H1 (cell line): ENCODE measurements at regions not wholly inside any gene's neighbourhood (a gene's known extent, or its start where the extent isn't known, plus 50 kb on each side); places are given as distances from the start of the nearest gene placed in this dataset.
A peak's percentile ranks its signal among the peaks of the same experiment; 100 is the strongest.

ENCODE experiments used
- CTCF ChIA-PET: fragments of 300-600 bp; sonication (Branson Sonifier 250); formaldehyde crosslinking; loops from one replicate; lab custom pipeline; 2021; ENCODE audit not compliant: partially characterized antibody; lab: Charles Lee
- POLR2A ChIA-PET: fragments of 300-600 bp; sonication (Branson Sonifier 250); formaldehyde crosslinking; loops from one replicate; lab custom pipeline; 2021; ENCODE audit warnings: inconsistent platforms; ENCODE audit not compliant: partially characterized antibody; lab: Charles Lee
- DNase-seq, 2 experiments: peaks; one replicate each; pipeline versions ENCODE4 v3.0.0 to v3.0.0-alpha.2; 2010 to 2022; ENCODE audit warnings: low spot score in 2 of 2, low read depth in 1 of 2, mixed read lengths in 1 of 2
- FAIRE-seq: peaks from 2 replicates; lab custom pipeline; 2011; peaks lifted over from hg19 to GRCh38; lab: Jason Lieb, UNC
- H2AFZ ChIP-seq: 2 replicates; pipeline ENCODE4 v1.8.1; 2012; ENCODE audit warnings: low read length, inconsistent platforms
- H2AK5ac ChIP-seq: 2 replicates; pipeline ENCODE4 v1.6.1; 2013; ENCODE audit warnings: low read depth, low read length
- H2BK120ac ChIP-seq: replicated peaks from 2 replicates; pipeline ENCODE3; 2013; ENCODE audit warnings: low read depth, low read length, inconsistent platforms
- H2BK12ac ChIP-seq: 2 replicates; pipeline ENCODE4 v1.6.1; 2013; ENCODE audit warnings: low read depth, low read length
- H2BK15ac ChIP-seq: 2 replicates; pipeline ENCODE4 v1.6.1; 2013; ENCODE audit warnings: low read length
- H2BK20ac ChIP-seq: 2 replicates; pipeline ENCODE4 v1.6.1; 2013; ENCODE audit warnings: low read length
- H2BK5ac ChIP-seq: 2 replicates; pipeline ENCODE4 v1.6.1; 2013; ENCODE audit warnings: low read depth, low read length
- H3K14ac ChIP-seq: 2 replicates; pipeline ENCODE4 v1.6.1; 2013; ENCODE audit warnings: inconsistent platforms; ENCODE audit not compliant: insufficient read length
- H3K18ac ChIP-seq: 2 replicates; pipeline ENCODE4 v1.6.1; 2013; ENCODE audit warnings: low read length; ENCODE audit errors: extremely low read depth
- H3K23ac ChIP-seq: 2 replicates; pipeline ENCODE4 v1.6.1; 2013; ENCODE audit warnings: inconsistent platforms; ENCODE audit not compliant: insufficient read length
- H3K23me2 ChIP-seq: 2 replicates; pipeline ENCODE4 v1.6.1; 2013; ENCODE audit warnings: low read depth, low read length
- H3K27ac ChIP-seq: 2 replicates; pipeline ENCODE4 v1.6.1; 2011; ENCODE audit warnings: low read depth, low read length, inconsistent platforms
- H3K27me3 ChIP-seq, 4 experiments: replicated peaks in 1 of 4; 1 replicate in 1 of 4; 2 replicates in 3 of 4; pipeline versions ENCODE4 v1.6.1 to v1.8.1; 2011 to 2013; ENCODE audit warnings: low read length in 3 of 4, mild to moderate bottlenecking in 3 of 4, inconsistent platforms in 2 of 4, mixed read lengths in 2 of 4, moderate library complexity in 1 of 4; ENCODE audit not compliant: control insufficient read depth in 3 of 4, insufficient read depth in 3 of 4; ENCODE audit errors: extremely low read depth in 1 of 4
- H3K36me3 ChIP-seq, 4 experiments: 2 replicates each; pipeline versions ENCODE4 v1.6.1 to v1.8.1; 2011 to 2013; ENCODE audit warnings: mild to moderate bottlenecking in 4 of 4, low read length in 3 of 4, moderate library complexity in 2 of 4, control low read depth in 1 of 4, inconsistent platforms in 1 of 4; ENCODE audit not compliant: insufficient read depth in 4 of 4, control insufficient read depth in 2 of 4
- H3K4ac ChIP-seq: replicated peaks from 2 replicates; pipeline ENCODE3; 2013; ENCODE audit warnings: low read length, low read depth, mixed read lengths, inconsistent platforms; ENCODE audit not compliant: insufficient read length
- H3K4me1 ChIP-seq, 4 experiments: replicated peaks in 1 of 4; 1 replicate in 1 of 4; 2 replicates in 3 of 4; pipeline versions ENCODE4 v1.6.1 to v1.8.1; 2011 to 2013; ENCODE audit warnings: low read length in 3 of 4, inconsistent platforms in 2 of 4, mixed read lengths in 1 of 4; ENCODE audit not compliant: insufficient read depth in 4 of 4, control insufficient read depth in 3 of 4
- H3K4me2 ChIP-seq, 2 experiments: 2 replicates each; pipeline versions ENCODE4 v1.6.1 to v1.8.1; 2011 to 2013; ENCODE audit warnings: low read depth in 2 of 2, low read length in 2 of 2, control low read depth in 1 of 2, inconsistent platforms in 1 of 2, mild to moderate bottlenecking in 1 of 2; ENCODE audit not compliant: insufficient read depth in 1 of 2
- H3K4me3 ChIP-seq, 4 experiments: fragments of 200-600, 300-600 bp in 1 of 4; sonication (generic), shearing (Covaris generic), sonication (Bioruptor Twin) in 1 of 4; 2 replicates each; pipeline versions ENCODE4 v1.5.1 to v1.8.1; 2011 to 2016; ENCODE audit warnings: low read length in 4 of 4, low read depth in 3 of 4, control low read depth in 2 of 4, inconsistent platforms in 2 of 4, mild to moderate bottlenecking in 2 of 4, mixed read lengths in 1 of 4, moderate library complexity in 1 of 4; ENCODE audit not compliant: insufficient read depth in 2 of 4; ENCODE audit errors: extremely low read depth in 1 of 4
- H3K56ac ChIP-seq: replicated peaks from 2 replicates; pipeline ENCODE3; 2013; ENCODE audit warnings: low read depth, mild to moderate bottlenecking, mixed read lengths, low read length, inconsistent platforms; ENCODE audit not compliant: insufficient read length
- H3K79me1 ChIP-seq: 2 replicates; pipeline ENCODE4 v1.6.1; 2013; ENCODE audit warnings: low read depth, low read length, control low read depth
- H3K79me2 ChIP-seq, 2 experiments: 2 replicates each; pipeline versions ENCODE4 v1.6.1 to v1.8.1; 2012 to 2013; ENCODE audit warnings: low read length in 2 of 2, mild to moderate bottlenecking in 2 of 2, inconsistent platforms in 1 of 2; ENCODE audit not compliant: insufficient read depth in 2 of 2, control insufficient read depth in 1 of 2
- H3K9ac ChIP-seq, 4 experiments: replicated peaks in 1 of 4; 1 replicate in 1 of 4; 2 replicates in 3 of 4; pipeline versions ENCODE4 v1.6.1 to v1.8.1; 2011 to 2013; ENCODE audit warnings: low read depth in 3 of 4, low read length in 3 of 4, control low read depth in 2 of 4, mild to moderate bottlenecking in 2 of 4, moderate library complexity in 2 of 4, inconsistent platforms in 1 of 4; ENCODE audit errors: extremely low read depth in 1 of 4
- H3K9me3 ChIP-seq, 2 experiments: 2 replicates each; pipeline versions ENCODE4 v1.6.1 to v1.8.1; 2012 to 2013; ENCODE audit warnings: mild to moderate bottlenecking in 2 of 2, moderate library complexity in 2 of 2, control low read depth in 1 of 2, inconsistent platforms in 1 of 2, low read depth in 1 of 2, low read length in 1 of 2, mixed read lengths in 1 of 2; ENCODE audit not compliant: insufficient read depth in 2 of 2
- H4K20me1 ChIP-seq, 2 experiments: replicated peaks in 1 of 2; 2 replicates each; pipeline versions ENCODE3 to v1.8.1; 2011 to 2013; ENCODE audit warnings: inconsistent platforms in 2 of 2, low read length in 2 of 2, mild to moderate bottlenecking in 1 of 2; ENCODE audit not compliant: insufficient read depth in 2 of 2, control insufficient read depth in 1 of 2
- H4K5ac ChIP-seq: 2 replicates; pipeline ENCODE4 v1.6.1; 2013; ENCODE audit warnings: low read length, low read depth, mixed read lengths, inconsistent platforms; ENCODE audit not compliant: insufficient read length
- H4K8ac ChIP-seq: 2 replicates; pipeline ENCODE4 v1.8.0; 2013; ENCODE audit warnings: mild to moderate bottlenecking, moderate library complexity, low read length, inconsistent platforms; ENCODE audit not compliant: insufficient read depth; ENCODE audit errors: extremely low read depth
- H4K91ac ChIP-seq: replicated peaks from 2 replicates; pipeline ENCODE3; 2013; ENCODE audit warnings: low read length, mixed read lengths, inconsistent platforms; ENCODE audit not compliant: insufficient read length
- ASH2L ChIP-seq: fragments of 200-600, 300-600 bp; sonication (generic); IDR thresholded peaks from one replicate; pipeline ENCODE4 v1.7.1; 2017; ENCODE audit warnings: low read length
- BRCA1 ChIP-seq: IDR thresholded peaks from 2 replicates; pipeline ENCODE4 v1.6.1; 2012; ENCODE audit warnings: low read depth, low read length, improper control_type of control experiment
- CHD2 ChIP-seq: IDR thresholded peaks from 2 replicates; pipeline ENCODE4 v1.6.1; 2012; ENCODE audit warnings: low read length, improper control_type of control experiment
- HDAC2 ChIP-seq, 2 experiments: fragments of 300-600 bp in 1 of 2; sonication (generic) in 1 of 2; IDR thresholded peaks; 2 replicates each; pipeline ENCODE4 v1.6.1; 2011 to 2012; ENCODE audit warnings: low read depth in 2 of 2, low read length in 2 of 2, mild to moderate bottlenecking in 2 of 2, moderate library complexity in 2 of 2, borderline replicate concordance in 1 of 2, inconsistent platforms in 1 of 2
- JUN ChIP-seq: IDR thresholded peaks from 2 replicates; pipeline ENCODE4 v1.6.1; 2011; ENCODE audit warnings: low read depth, mild to moderate bottlenecking, improper control_type of control experiment, low read length
- KDM1A ChIP-seq: fragments of 200-600, 300-600 bp; sonication (generic); IDR thresholded peaks from 2 replicates; pipeline ENCODE4 v1.7.1; 2016; ENCODE audit warnings: mild to moderate bottlenecking, low read length, borderline replicate concordance
- NANOG ChIP-seq: IDR thresholded peaks from 2 replicates; pipeline ENCODE4 v1.6.1; 2011; ENCODE audit warnings: low read length, low read depth, mild to moderate bottlenecking, inconsistent platforms; ENCODE audit not compliant: insufficient read depth, poor library complexity, severe bottlenecking
- POLR2A ChIP-seq, 2 experiments: IDR thresholded peaks; 1 replicate in 1 of 2; 2 replicates in 1 of 2; pipeline ENCODE4 v1.6.1; 2011; ENCODE audit warnings: low read depth in 2 of 2, low read length in 2 of 2, mild to moderate bottlenecking in 2 of 2; ENCODE audit errors: control extremely low read depth in 1 of 2
- RFX5 ChIP-seq: IDR thresholded peaks from 2 replicates; pipeline ENCODE4 v1.6.1; 2011; ENCODE audit warnings: low read depth, low read length, improper control_type of control experiment, borderline replicate concordance
- RNF2 ChIP-seq: fragments of 200-900, 300-1000 bp; sonication (generic); IDR thresholded peaks from 2 replicates; pipeline ENCODE4 v1.7.1; 2016; ENCODE audit warnings: borderline replicate concordance, low read depth, mild to moderate bottlenecking, antibody characterized with exemption, low read length; ENCODE audit not compliant: poor library complexity, severe bottlenecking; ENCODE audit errors: missing control alignments
- RXRA ChIP-seq: IDR thresholded peaks from 2 replicates; pipeline ENCODE4 v1.6.1; 2011; ENCODE audit warnings: low read depth, mild to moderate bottlenecking, low read length, moderate library complexity; ENCODE audit not compliant: insufficient read depth
- SIRT6 ChIP-seq: IDR thresholded peaks from one replicate; pipeline ENCODE4 v1.7.1; 2012; ENCODE audit warnings: low read length, inconsistent platforms
- TAF7 ChIP-seq: optimal IDR thresholded peaks from 2 replicates; pipeline ENCODE3; 2011; ENCODE audit warnings: low read depth, mild to moderate bottlenecking, inconsistent platforms, low read length, moderate library complexity, borderline replicate concordance
- WGBS, 2 experiments: shearing (Covaris generic) in 1 of 2; methylation state at CpG; one replicate each; pipeline versions ENCODE4 v1.1.6 to v1.1.7; 2013 to 2015; ENCODE audit warnings: low lambda C conversion rate in 2 of 2, mixed read lengths in 2 of 2, inconsistent platforms in 1 of 2, low coverage in 1 of 2, missing lambda C conversion rate in 1 of 2; ENCODE audit not compliant: insufficient replicate concordance in 2 of 2, insufficient coverage in 1 of 2, insufficient read length in 1 of 2; ENCODE audit errors: extremely low coverage in 1 of 2, missing lambda C conversion rate in 1 of 2; 5-methylcytosine and 5-hydroxymethylcytosine counted together
- TF ChIP-seq, protein P1 (sequence below): IDR thresholded peaks from 2 replicates; pipeline ENCODE4 v1.6.1; 2011; ENCODE audit warnings: low read length, improper control_type of control experiment

DNA sequence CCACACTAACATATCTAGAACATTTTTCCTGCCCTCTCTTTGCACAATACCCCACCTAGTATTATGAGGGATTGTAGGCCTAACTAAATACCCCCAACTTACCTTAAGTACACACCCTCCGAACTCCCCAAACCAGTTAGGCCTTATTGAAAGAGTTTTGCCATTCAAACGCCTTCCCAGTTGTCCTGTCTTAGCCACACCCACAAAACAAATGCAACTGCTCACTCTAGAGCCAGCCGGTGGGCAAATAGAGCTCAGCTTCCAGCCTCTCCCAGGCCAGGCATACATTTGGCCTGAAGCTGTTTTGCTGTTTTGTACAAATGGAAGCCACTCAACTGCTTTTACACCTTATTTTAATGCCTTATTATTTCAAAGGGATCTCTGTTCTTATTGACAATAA is 224.2 kb upstream of the RUNX1 start:
- Histone ChIP-seq H3K79me1 (no peaks in the 10 kb centered on the region), H2BK120ac (no peak overlapping the region), H3K23me2 (no peaks in the 10 kb centered on the region), H3K18ac (peak overlapping the region; percentile 60; the same call in 1 of the 2 replicates), H3K9me3 (no peaks in the 10 kb centered on the region; a peak in 1 of 4 replicates), H2AFZ (no peak overlapping the region), H4K20me1 (no peaks in the 10 kb centered on the region), H3K56ac (no peak overlapping the region), H2BK5ac (no peak overlapping the region), H3K27ac (no peak overlapping the region), H3K4ac (no peak overlapping the region), H3K14ac (no peak overlapping the region), H4K5ac (no peak overlapping the region), H2BK20ac (no peak overlapping the region), H3K4me3 (no peak overlapping the region), H3K23ac (no peak overlapping the region), H2BK15ac (no peak overlapping the region), H3K79me2 (no peaks in the 10 kb centered on the region), H2AK5ac (no peak overlapping the region), H3K4me2 (no peak overlapping the region), H3K27me3 (no peaks in the 10 kb centered on the region), H3K9ac (no peak overlapping the region), H2BK12ac (no peak overlapping the region), H4K8ac (no peak overlapping the region), H4K91ac (no peak overlapping the region), H3K4me1 (no peaks in the 10 kb centered on the region), H3K36me3 (no peaks in the 10 kb centered on the region)
- DNase-seq (no peak), FAIRE-seq (no peak)
- ChIA-PET CTCF (interaction anchor here (1.2 kb wide), 1 partner anchor 24 kb away, joined by 4 read pairs; no protein-coding TSS in a partner anchor), POLR2A (no interaction called here)
- WGBS, 2 experiments, result 57% methylated on average over 3 of the region's 3 CpGs; no CpG with 5 or more reads in 1 of the 2 experiments
- TF ChIP-seq ASH2L (no peak), SIRT6 (no peak), POLR2A (IDR thresholded peaks at IDR 0.05; ENCODE audit: control extremely low read depth in 1 of 2, low read depth in 2 of 2, low read length in 2 of 2) (no peak), KDM1A (no peak), RXRA (no peak), JUN (no peak), NANOG (no peak), RFX5 (no peak), BRCA1 (no peak), CHD2 (no peak), TAF7 (no peak), HDAC2 (IDR thresholded peaks at IDR 0.05; ENCODE audit: borderline replicate concordance in 1 of 2, low read depth in 2 of 2, low read length in 2 of 2) (no peak), RNF2 (no peak)
- TF ChIP-seq, protein P1, sequence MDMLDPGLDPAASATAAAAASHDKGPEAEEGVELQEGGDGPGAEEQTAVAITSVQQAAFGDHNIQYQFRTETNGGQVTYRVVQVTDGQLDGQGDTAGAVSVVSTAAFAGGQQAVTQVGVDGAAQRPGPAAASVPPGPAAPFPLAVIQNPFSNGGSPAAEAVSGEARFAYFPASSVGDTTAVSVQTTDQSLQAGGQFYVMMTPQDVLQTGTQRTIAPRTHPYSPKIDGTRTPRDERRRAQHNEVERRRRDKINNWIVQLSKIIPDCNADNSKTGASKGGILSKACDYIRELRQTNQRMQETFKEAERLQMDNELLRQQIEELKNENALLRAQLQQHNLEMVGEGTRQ, result no peak
